ENCODE measurements at regions not wholly inside any gene's neighbourhood (a gene's known extent, or its start where the extent isn't known, plus 50 kb on each side); places are given as distances from the start of the nearest gene placed in this dataset.

GRCh38 chr3:11090551-11090950, 63.7 kb upstream of the HRH1 start:
- ATAC-seq (no peak), DNase-seq (ENCODE audit: low read depth, low spot score) (no peak)
- Histone ChIP-seq H3K4me3 (replicated peaks in 1 of 2; ENCODE audit: low read depth in 1 of 2, low read length in 2 of 2) (no peak overlapping the region), H3K9me3 (ENCODE audit: control insufficient read depth in 1 of 2, insufficient read depth in 1 of 2, low read depth in 1 of 2, low read length in 2 of 2) (no peaks in the 10 kb centered on the region; a peak in 1 of 4 replicates), H2AFZ (ENCODE audit: low read depth, low read length, poor library complexity, severe bottlenecking) (no peak overlapping the region), H3K9me2 (ENCODE audit: insufficient read depth) (no peaks in the 10 kb centered on the region), H3K79me2 (ENCODE audit: insufficient read depth, low read length) (no peaks in the 10 kb centered on the region), H3K27me3 (ENCODE audit: insufficient read depth, low read length) (no peaks in the 10 kb centered on the region), H3K4me1 (ENCODE audit: control insufficient read depth in 1 of 2, insufficient read depth in 2 of 2, low read length in 2 of 2) (peaks cover 5 to 12% of the 10 kb centered on the region in 2 experiments; a peak in 3 of 4 replicates), H4K20me1 (ENCODE audit: insufficient read depth) (no peaks in the 10 kb centered on the region), H3K36me3 (ENCODE audit: control insufficient read depth in 1 of 2, insufficient read depth in 2 of 2, low read length in 2 of 2) (no peaks in the 10 kb centered on the region), H3K9ac (ENCODE audit: low read length) (no peak overlapping the region), H3K4me2 (ENCODE audit: low read length) (no peak overlapping the region), H3K27ac (ENCODE audit: low read depth, low read length) (no peak overlapping the region)
- no TSS peak for BruUV-seq (replicated peaks)
- TF ChIP-seq JUND (IDR thresholded peaks at IDR 0.05) (no peak), ATF3 (IDR thresholded peaks at IDR 0.05) (no peak), RAD21 (IDR thresholded peaks at IDR 0.05; ENCODE audit: low read depth) (no peak), SRF (IDR thresholded peaks at IDR 0.05; ENCODE audit: low read depth) (no peak), FOSL1 (IDR thresholded peaks at IDR 0.05; ENCODE audit: low read depth) (no peak), YY1 (IDR thresholded peaks at IDR 0.05; ENCODE audit: extremely low read depth, insufficient replicate concordance, low read depth, low read length) (no peak), POLR2AphosphoS5 (IDR thresholded peaks at IDR 0.05; ENCODE audit: low read depth, low read length) (no peak), SIN3A (IDR thresholded peaks at IDR 0.05; ENCODE audit: low read depth) (no peak), ZFX (IDR thresholded peaks at IDR 0.05) (no peak), REST (IDR thresholded peaks at IDR 0.05; ENCODE audit: low read depth) (no peak), ELF1 (IDR thresholded peaks at IDR 0.05; ENCODE audit: borderline replicate concordance, low read depth) (no peak), CTCF (IDR thresholded peaks at IDR 0.05 in 2 of 3, conservative IDR thresholded peaks at IDR 0.05 in 1 of 3; ENCODE audit: borderline replicate concordance in 1 of 3, insufficient read depth in 1 of 3, low read depth in 2 of 3, low read length in 2 of 3) (no peak), EGR1 (IDR thresholded peaks at IDR 0.05; ENCODE audit: low read depth) (no peak), SP1 (IDR thresholded peaks at IDR 0.05; ENCODE audit: low read depth) (no peak), ZNF274 (IDR thresholded peaks at IDR 0.05; ENCODE audit: low read depth, low read length) (no peak), POLR2A (IDR thresholded peaks at IDR 0.05; ENCODE audit: borderline replicate concordance, extremely low read depth, insufficient read depth, insufficient read length) (no peak)
- intact Hi-C loops (cut with micrococcal nuclease): no loop called here
- POLR2A ChIA-PET: interaction anchor here (0.9 kb wide), 1 partner anchor 15 kb away, joined by 3 read pairs; no protein-coding TSS in a partner anchor
- CTCF ChIA-PET: no interaction called here
- RAD21 ChIA-PET (ENCODE audit: low non-redundant PET in 1 of 2, low total read pairs in 2 of 2, uncharacterized antibody in 2 of 2, unreplicated experiment in 2 of 2): no interaction called here
